Retinal pigment epithelial cell (primary cell): ENCODE measurements at regions not wholly inside any gene's neighbourhood (a gene's known extent, or its start where the extent isn't known, plus 50 kb on each side); places are given as distances from the start of the nearest gene placed in this dataset.

Source experiments
- DNase-seq: peaks from one replicate; pipeline ENCODE4 v3.0.0-alpha.2; 2010; ENCODE audit warnings: low read depth
- H3K4me3 ChIP-seq: 2 replicates; pipeline ENCODE4 v1.5.1; 2011; ENCODE audit warnings: mild to moderate bottlenecking, low read length, control low read depth, moderate library complexity
- CTCF ChIP-seq: conservative IDR thresholded peaks from 2 replicates; pipeline ENCODE4 v1.5.1; 2011; ENCODE audit warnings: low read depth, low read length, control low read depth, inconsistent platforms

DNA sequence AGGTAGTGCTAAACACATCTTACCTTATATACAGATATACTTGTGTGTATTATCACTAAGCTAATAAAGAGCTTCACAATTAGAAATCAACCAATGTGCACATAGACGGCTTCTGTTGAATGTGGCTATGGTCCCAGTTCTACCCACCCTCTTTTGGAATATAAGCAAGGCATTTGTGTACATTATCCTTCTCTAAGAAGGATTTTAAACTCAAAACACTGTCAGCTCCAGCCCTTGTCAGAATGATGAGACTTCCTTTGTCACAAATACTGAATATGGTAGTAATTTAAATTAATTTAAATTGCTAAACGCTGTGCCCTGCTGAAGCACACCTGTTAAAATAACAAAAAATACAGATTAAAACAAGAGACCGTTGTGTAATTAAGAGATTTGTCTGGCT, 107.9 kb upstream of the GRAMD2B start:
- no peak for DNase-seq
- TF ChIP-seq CTCF = no peak
- H3K4me3 ChIP-seq = no peak overlapping the region

GRCh38 chr5:126332326-126332725, 90.9 kb upstream of the GRAMD2B start:
- H3K4me3 ChIP-seq = no peak overlapping the region
- TF ChIP-seq CTCF = no peak
- no peak for DNase-seq

- H3K4me3 ChIP-seq = no peak overlapping the region
- no peak for DNase-seq
- TF ChIP-seq CTCF = no peak
These were observed 88.4 kb upstream of the GRAMD2B start for GRCh38 chr5:126334760-126335159.

DNA sequence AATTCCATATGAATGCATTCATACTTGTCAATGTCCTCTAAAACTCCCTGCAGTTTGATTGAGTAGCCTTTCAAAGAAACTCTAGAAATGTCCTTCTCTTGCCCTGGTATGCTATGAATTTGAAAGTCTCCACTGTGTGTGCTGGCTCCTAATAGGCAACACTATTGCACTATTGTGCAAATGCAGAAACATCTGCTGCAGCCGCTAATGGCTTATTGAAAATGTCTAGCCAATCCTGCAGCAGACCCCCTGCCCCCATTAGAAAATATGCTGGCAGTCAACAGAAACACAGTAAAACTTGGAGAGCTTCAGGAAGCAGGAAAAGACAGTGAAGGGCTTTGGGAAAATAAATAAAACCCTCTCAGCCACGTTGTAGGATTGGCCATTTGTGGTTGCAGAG, 87.3 kb upstream of the GRAMD2B start:
- no peak overlapping the region for H3K4me3 ChIP-seq
- no peak for TF ChIP-seq CTCF
- no peak for DNase-seq

GRCh38 chr5:126338635-126339034, 84.6 kb upstream of the GRAMD2B start:
- TF ChIP-seq CTCF = no peak
- no peak for DNase-seq
- no peak overlapping the region for H3K4me3 ChIP-seq

DNA sequence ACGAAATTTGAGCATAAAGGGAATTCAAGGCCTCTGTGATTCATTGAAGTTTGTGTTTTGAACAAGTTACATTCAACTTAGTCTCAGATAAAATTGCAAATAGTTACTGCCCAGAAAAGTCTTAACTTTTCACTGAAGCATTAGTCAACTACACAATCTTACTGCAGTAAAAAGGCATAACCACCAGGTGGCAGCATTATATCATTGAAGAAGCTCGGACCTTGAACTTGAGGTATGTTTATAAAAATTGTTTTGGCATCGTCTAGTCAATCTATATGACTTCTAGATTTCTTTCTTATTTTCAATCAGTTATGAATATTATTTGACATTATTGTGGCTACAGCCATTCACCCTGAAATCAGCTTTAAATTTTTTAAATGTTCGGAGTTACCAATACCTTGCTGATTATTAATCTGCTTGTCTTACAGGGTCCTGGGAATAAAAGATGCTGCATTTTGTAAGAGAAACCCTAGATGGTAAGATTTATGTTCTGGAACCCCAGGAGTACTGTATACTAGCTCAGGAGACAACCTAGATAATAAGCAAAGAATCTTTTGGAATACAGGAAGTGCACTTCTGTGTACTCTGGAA, 83.9 kb upstream of the GRAMD2B start:
- TF ChIP-seq CTCF = peak; percentile 72
- H3K4me3 ChIP-seq = no peak overlapping the region
- DNase-seq = no peak

DNA sequence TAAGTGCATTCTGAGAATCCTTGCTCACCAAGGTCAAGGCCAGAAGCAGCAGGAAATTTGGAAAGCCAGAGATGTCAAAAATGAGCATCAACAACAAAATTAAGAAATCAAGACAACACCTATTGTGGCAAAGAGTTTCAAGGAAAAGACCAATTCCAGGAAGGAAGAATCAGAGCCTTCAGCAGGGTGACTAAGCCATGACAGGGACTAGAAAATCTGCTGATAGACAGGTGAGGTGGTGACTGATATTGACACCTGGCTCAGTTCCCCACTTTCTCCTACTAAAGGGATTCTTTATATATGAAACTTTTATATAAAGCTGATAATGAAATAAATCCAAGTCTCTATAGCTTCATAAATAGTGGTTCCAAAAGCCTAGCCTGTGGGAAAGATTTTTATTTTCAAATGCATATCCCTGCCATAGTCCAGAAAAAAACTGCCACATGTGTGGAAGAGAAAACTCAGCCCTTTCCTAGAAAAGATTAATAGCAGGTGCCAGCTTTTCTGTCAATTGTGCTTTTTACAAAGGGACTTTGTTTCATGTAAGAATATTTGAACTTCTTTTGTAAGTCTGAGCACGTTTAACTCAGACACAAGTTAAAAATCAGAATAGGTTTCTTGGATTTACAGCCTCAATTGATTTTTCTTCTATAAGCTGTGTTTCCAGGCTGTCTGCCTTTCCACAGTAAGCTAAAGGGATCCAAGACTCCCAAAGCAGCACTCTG, 81.1 kb upstream of the GRAMD2B start:
- no peak for TF ChIP-seq CTCF
- H3K4me3 ChIP-seq = no peak overlapping the region
- no peak for DNase-seq
